Hematopoietic multipotent progenitor cell treated with erythropoietin and hydrocortisone succinate and interleukin-3 and kit ligand, for 17 days (in vitro differentiated cells): ENCODE measurements at regions not wholly inside any gene's neighbourhood (a gene's known extent, or its start where the extent isn't known, plus 50 kb on each side); places are given as distances from the start of the nearest gene placed in this dataset.
"Not testable (repeated sequence)": the region's sequence is repeated elsewhere in the genome, so short reads cannot be mapped to it uniquely, and the experiment has no call there.

ENCODE experiments used
- DNase-seq: peaks from one replicate; pipeline ENCODE4 v3.0.0-alpha.2; 2015; ENCODE audit warnings: low spot score

DNA sequence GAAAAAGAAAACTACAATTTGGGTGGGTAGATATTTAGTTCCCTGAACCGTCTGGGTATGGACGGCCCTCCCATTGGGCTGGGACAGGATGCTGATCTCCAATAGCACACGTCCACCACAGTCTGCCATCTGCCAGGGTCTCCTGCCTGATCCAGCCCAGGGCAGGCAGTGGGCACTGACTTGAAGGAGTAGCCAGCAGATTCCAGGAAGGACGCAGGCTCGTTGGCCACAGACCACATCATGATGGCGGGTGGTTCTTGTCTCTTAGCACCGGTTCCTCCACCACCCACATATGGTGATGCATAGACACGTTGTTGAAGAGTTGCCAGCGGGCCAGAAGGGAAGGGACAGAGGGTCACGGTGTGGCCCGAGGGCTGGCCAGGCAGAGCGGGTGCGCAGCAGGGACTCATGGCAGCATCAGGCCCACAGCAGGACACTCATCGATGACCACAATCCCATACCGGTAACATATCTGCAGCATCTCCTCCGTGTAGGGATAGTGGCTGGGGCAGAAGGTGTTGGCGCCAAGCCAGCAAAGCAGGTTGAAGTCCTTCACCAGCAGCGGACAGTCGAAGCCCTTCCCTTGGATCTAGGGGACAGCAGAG, 155.8 kb upstream of the FAM174A start:
- DNase-seq = not testable (repeated sequence)

DNA sequence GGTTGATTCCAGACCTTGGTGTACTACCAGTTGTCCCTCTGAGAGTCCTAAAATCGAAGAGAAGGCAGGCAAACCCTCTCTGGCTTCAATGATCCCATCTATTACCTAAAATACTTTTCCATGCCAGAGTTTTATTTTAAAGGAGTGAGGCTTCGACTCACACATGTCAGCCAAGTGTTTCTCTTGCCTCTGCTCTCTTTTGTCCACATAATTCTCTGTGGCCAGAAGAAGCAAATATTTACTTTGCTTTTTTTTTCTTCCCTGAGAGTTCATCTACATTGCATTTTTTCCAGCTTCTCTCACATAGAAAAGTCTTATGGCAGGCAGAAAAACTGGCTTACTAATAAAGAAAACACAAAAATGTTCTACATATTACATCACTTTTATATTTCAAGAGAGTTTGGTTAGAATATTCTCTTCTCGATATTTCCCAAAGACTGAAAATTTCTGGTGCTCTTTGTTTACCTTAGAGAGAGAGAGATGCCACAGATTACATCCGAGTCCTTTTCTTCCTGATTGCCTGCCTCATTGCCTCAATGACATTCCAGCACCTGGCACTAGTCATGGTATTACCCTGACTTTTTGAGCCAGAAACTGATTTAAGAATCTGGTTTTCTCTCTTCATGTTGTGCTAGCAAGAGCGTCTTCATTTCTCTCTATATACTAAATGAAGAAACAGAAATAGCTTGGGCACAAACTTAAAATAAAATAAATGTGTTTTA, 170.3 kb upstream of the FAM174A start:
- not testable (repeated sequence) for DNase-seq

DNA sequence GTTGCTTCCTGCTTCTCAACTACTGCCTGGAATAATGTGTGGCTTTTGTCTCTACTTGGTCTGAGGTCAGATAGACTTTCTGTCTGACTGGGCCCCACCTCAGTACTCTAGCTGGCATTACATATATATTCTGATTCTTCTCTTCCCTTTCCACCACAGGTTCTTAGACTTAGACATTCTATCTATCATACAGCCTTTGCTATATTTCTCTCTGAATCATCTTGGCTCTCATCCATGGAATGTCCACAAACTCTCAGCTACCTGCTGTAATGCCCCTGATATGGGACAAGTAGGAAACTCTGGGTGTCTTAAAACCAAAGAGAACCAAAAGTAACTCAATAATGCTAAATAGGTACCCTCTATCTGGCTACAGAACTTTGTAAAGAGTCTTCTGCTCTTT, 170.8 kb upstream of the FAM174A start:
- DNase-seq = not testable (repeated sequence)

DNA sequence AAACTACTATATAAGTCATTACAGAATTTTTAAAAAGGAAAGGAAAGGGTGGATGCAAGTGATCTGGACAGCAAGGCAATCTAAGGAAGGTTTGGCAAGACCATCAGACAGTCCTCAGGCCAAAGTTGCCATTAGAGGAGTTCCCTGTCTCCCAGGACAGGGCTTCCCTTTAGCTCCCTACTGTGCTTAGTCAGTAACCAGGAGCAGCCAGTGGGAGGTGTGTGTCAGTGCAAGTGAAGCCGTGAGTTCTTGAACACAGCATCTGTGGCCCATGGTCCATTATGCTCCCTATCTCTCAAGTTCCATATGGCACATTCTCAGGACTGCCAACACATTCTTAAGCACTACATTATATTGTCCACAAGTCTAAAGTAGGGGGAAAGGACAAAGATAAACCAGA, 175.2 kb upstream of the FAM174A start:
- not testable (repeated sequence) for DNase-seq

DNA sequence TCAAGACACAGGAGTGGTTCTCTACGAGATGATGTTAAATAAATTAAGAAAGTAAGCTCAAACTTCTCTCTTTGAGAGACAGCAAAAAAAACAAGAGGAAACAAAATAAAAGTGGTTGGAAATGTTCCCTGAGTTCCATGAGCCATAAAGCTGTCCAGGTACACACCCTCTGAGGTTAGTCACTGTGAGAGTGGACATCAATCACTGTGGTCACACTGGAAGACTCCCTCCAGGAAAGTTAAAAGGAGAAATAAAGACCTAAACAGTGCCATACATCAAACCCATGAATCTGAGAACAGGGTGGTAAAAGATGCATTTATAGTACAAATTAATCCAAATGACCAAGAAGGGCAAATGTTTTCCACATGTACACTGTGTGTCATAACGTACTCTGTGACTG, 188.9 kb upstream of the FAM174A start:
- not testable (repeated sequence) for DNase-seq

DNA sequence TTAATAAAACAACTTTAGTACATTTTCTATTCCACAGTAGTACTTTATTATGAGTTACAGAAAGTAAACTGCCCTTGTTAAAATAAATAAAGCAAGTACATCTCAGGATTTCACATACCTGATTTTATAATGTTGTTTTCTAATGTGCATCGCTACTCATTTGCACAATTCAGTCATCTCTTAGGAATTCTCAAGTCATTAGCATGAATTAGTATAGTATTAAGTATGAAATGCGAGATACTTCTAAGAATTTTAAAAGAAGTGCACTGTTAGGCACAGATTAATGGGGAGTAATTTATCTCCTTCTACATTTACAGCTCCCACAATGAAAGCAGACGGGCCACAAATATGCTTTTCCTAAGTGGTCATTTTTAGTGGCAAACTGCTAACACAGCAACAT, 193.7 kb upstream of the FAM174A start:
- not testable (repeated sequence) for DNase-seq

DNA sequence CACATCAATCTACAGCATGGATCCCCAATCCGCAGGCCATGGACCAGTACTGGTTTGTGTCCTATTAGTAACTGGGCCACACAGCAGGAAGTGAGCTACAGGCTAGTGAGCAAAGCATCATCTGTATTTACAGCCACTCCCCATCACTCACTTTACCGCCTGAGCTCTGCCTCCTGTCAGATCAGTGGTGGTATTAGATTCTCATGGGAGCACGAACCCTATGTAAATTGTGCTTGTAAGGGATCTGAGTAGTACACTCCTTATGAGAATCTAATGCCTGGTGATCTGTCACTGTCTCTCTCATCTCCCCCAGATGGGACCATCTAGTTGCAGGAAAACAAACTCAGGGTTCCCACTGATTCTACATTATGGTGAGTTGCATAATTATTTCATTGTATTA, 212.7 kb upstream of the FAM174A start:
- DNase-seq = no peak

DNA sequence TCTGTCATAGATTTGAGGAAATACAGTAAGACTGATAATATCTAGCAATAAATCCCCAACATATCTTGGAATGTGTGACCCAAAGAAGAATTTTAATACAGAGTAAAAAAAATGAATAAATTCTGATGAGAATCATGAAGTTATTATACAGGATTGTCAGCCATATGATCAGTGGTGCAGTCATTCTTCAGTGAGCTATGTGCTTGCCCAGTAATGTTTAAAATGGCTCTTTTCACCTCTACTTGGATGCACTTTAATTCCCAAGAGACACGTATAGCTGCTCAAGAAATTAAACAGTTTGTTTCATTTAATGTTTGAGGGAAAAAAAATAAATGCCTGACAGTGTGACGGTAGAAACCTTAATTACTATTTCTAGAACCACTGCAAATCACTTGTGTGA, 215.3 kb upstream of the FAM174A start:
- DNase-seq = no peak

DNA sequence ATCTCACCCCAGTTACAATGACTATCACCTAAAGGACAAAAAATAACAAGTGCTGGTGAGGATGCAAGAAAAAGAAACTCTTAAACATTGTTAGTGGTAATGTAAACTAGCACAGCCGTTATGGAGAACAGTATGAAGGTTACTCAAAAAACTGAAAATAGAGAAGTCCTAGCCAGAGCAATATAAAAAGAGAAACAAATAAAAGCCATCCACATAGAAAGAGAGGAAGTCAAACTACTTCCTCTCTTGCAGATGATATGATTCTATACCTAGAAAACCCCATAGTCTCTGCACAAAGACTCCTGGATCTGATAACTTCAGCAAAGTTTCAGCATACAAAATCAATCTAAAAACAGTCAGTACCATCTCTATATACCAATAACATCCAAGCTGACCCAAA, 221.5 kb upstream of the FAM174A start:
- DNase-seq = no peak

DNA sequence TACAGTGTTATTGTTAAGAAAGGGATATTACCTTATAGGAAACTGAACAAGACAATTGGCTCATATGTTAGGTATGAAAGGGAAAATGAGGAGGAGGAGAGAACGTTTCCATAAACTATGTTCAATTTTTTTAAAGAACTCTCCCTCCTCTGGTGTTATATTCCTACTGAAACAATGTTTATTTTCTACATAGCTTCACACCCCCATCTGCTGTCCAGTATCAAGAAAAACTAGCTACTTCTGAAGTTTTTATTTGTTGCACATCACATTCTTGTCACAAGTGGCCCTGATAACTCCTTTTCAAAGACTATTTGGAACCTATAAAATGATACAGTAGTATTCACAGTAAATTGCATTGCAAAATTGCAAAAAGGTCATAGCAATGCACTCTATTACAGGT, 223.4 kb upstream of the FAM174A start:
- no peak for DNase-seq

DNA sequence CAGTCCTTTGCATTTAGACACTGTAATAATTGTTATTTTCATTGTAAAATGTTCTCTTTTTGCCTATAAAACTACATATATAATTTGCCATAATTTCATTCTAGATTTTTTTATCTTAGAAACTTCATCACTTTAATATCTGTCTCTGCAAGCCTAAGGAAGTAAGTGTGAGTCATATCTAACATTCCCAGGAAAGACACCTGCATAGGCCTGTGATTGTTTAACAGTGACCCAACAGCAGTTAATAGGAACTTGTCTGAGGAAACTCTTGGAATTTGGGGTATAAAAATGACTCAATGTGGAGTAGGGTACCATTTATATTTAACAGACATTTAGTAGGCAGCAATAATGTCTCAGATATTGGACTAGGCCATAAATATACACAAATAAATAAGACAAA, 229.2 kb upstream of the FAM174A start:
- DNase-seq = no peak

DNA sequence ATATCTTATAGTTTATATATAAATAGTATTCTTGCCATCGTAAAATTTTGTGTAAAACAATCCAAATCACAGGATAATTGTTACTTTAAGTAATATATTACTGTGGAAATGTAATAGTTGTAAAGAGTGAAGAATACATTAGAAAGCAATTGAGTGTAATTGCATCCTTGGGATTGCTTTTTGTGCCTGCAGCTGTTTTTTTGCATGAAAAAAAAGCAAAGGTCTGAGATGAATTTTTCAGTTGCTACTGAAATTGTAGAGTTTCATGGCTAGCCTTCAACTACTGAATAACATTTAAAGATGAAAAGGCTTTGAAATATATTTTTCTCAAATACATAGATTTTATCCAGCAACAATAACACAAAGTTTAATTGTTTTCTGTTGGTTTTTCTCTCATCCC, 232.0 kb upstream of the FAM174A start:
- no peak for DNase-seq

DNA sequence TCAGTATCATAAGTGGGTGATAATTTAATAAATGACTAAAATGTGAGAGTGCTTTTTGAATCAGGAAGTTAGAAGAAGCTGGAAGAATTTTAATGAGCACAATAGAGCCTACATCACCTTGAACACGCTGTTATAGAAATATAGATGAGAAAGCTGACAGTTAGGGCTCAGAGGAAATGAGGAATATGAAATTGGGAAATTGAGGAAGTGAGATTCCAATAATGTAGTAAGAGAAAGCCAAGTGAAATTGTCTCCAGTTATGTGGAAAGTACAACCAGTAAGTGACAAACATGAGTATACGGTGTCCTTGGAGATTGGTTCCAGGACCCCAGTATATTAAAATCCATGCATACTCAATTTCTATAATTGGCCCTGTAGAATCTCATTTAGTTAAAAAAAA, 235.9 kb upstream of the FAM174A start:
- no peak for DNase-seq

DNA sequence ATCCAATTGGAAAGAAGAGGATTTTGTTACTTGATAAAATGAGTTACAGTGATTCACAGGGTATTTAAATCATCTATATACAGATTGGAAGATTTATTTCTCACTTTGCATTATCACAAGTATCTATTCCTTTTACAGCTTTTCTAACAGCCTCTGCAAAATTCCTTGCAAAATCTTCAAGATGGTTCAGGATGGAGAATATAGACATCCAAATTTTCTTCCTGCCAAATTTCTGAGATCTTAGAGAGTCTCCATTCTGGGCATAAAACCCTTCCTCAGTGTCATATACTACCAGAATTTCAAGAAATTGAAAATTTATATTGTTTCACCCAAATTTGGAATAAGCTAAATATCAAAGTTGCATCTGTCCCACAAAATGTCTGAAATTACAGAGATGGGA, 259.1 kb upstream of the FAM174A start:
- DNase-seq = no peak

DNA sequence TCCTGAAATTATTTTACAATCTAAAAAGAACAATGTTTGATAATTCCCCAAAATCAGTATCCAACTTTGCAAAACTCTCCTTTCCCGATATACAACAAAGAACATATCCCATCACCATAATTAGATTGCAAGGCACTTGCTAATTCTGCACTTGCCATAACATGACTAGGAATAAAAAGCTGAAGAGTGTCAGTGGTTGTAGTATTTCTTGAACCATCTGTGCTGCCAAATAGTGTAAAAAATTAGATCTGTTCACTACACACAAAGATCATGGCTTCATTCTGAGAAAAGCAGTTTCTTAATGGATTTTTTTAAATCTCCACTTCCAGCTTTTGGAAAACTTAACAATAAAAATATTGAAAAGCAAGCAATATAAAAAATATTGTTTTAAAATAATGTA, 259.5 kb upstream of the FAM174A start:
- no peak for DNase-seq

DNA sequence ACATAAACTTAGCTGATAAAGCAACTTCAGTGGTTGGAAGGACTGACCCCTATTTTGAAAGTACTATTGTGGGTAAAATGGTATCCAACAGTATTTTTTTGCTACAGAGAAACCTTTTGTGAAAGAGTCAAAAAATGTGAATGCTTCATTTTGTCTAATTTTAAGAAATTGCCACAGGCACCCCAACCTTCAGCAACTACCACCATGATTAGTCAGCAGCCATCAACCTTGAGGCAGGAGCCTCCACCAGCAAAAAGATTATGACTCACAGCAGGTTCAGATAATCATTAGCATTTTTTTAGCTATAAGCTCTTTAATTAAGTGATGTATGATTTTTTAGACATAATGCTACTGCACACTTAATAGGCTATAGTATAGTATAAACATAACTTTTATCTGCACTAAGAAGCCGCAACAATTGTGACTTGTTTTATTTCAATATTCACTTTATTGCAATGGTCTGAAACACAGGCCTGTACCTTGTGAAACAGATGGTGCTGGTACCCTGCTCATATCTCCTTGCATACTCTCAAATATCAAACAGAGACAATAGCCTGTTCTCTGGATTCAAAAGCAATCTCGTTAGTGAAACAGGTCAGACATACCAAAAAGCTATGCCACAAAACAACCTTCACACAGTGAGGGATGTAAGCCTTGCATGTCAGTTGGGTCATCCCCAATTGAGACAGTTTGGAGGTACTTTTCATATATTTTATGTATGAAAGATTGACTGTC, 261.2 kb upstream of the FAM174A start:
- no peak for DNase-seq

DNA sequence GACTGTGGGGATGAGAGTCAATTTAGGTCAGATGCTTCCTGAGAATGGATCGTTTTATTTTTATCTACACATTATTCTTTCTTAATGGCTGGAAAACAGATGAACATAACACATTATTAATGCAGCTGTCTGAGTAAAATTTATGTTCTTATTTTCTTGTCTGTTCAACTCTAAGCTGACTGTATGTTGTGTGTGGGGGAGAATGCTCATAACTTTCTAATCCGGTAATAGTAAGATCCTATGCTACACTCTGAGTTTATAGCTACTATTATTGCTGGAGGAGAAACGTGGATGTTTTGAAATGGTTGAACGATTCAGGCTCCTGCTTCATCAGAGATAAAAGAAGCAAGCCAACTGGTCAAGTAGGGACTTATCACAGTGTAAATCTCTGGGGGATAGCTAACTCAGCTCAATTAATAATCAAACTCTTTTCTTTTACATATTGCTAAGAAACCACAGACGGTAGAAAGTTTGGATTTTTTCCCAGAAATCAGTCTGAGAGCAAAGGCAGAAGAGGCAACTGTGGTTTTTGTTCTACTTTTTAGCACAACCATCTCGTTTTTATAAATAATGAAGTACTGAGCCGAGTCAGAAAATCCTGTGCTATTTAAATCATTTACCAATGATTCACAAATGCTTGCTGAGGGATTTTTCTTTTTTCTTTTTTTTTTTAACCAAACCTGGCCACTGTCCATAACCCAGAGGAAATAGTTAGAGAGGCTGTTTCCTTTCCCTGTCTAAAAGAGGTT, 265.0 kb upstream of the FAM174A start:
- DNase-seq = no peak

DNA sequence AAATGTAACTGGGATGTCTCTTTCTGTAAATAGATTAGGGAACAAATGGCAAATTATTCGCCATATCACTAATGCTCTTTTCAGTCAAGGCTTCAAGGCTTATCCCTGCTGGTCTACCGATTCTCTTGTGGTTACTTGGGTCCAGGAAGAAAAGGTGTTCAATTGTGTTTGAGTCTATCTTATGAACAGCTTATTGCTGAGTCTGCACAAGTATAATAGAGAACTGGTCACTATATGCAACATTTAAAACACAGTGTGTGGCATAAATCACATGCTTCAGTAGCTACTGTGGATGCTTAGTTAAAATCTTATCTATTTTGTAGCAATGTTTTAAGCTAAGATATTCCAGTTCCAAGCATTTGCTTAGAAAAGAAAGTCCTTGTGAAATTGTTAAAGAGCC, 274.2 kb upstream of the FAM174A start:
- no peak for DNase-seq

DNA sequence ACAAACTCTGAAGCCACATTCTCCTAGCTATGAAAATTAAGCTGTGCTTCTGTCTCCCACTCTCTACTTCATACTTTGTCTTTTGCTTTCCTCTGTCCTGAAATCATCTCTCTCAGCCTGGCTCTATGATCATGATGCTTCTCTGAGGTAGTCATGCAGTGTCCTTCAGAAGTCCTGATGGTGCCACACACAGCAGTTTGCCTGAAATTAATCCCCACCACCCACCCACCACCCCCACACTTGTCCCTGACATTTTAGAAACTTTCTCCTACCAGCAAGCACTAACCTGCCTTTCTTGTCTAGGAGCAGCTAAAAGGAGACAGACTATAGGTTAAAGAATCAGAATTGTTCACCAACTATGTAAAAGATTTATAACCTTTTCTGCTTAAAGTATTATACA, 282.2 kb upstream of the FAM174A start:
- no peak for DNase-seq

DNA sequence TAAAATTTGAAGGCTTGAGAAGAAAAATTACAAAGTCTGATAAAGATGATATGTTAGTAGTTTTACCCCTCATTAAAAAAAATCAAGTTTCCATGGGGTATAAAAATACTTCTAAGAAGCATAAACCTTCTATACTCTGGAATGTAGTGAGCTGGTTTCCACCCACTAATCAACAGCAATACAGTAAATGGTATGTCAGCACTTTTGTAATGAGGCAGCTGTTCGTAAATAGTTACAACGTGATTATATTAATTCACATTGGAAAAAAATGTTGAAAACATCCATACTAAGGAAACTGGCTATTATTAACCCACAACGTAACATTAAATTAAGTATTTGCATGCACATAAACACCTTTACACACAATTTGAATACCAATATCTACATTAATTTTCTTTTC, 283.1 kb upstream of the FAM174A start:
- DNase-seq = no peak

DNA sequence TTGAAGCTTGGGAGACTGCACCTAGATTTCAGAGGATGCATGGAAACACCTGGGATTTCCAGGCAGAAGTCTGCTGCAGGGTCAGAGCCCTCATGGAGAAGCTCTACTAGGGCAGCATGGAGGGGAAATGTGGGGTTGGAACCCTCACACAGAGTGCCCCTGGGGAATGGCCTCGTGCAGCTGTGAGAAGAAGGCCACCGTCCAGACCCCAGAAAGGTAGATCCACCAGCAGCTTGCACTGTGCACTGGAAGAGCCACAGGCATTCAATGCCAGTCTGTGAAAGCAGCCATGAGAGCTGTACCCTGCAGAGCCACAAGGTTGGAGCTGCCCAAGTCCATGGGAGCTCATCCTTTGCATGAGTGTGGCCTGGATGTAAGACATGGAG, 285.3 kb upstream of the FAM174A start:
- DNase-seq = no peak

DNA sequence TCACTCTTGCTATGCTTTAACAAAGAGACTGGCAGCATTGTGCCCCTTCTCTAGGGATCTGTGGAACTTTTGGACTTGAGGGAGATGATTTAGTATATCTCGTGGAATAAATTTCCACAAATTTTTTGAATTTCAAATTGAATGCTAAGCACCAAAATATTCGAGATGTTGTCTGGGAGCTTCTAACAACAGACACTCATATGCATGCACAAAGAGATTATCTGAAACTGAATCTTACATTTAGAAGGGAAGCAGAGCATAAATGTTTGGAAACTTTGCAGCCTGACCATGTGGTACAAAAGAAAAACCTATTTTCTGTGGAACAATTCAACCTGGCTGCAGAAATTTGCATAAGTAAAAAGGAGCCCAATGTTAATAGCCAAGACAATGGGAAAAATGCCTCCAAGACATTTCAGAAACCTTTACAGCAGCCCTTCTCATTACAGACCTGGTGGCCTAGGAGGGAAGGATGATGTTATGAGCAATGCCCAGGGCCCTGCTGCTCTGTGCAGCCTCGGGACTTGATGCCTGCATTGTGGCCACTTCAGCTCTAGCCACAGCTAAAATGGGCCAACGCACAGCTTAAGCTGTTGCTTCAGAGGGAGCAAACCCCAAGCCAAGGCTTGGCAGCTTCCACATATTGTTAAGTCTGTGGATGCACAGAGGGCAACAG, 285.8 kb upstream of the FAM174A start:
- DNase-seq = no peak
